Tibial nerve (tissue), 3 donors: ENCODE measurements at regions not wholly inside any gene's neighbourhood (a gene's known extent, or its start where the extent isn't known, plus 50 kb on each side); places are given as distances from the start of the nearest gene placed in this dataset.

ENCODE experiments used
- CTCF ChIP-seq, 5 experiments: fragments of 200-600 bp in 3 of 5; fragments of 450-650 bp in 2 of 5; sonication (generic) in 3 of 5; IDR thresholded peaks; one replicate each; pipeline ENCODE4 v1.5.1; 2016 to 2019; ENCODE audit warnings: antibody characterized with exemption in 5 of 5, mild to moderate bottlenecking in 3 of 5, moderate library complexity in 2 of 5
- POLR2A ChIP-seq, 2 donors: fragments of 450-650 bp; IDR thresholded peaks; one replicate each; pipeline ENCODE4 v1.6.1; 2017; ENCODE audit warnings: antibody characterized with exemption in 2 of 2, mild to moderate bottlenecking in 2 of 2, moderate library complexity in 2 of 2

- no peak for TF ChIP-seq POLR2A (IDR thresholded peaks at IDR 0.05)
- no peak for TF ChIP-seq CTCF (IDR thresholded peaks at IDR 0.05)
These were observed 380.0 kb upstream of the SGCG start for GRCh38 chr13:22800526-22801401.
